H1 (cell line): ENCODE measurements at regions not wholly inside any gene's neighbourhood (a gene's known extent, or its start where the extent isn't known, plus 50 kb on each side); places are given as distances from the start of the nearest gene placed in this dataset.

ENCODE experiments used
- CTCF ChIA-PET: fragments of 300-600 bp; sonication (Branson Sonifier 250); formaldehyde crosslinking; loops from one replicate; lab custom pipeline; 2021; ENCODE audit not compliant: partially characterized antibody; lab: Charles Lee
- POLR2A ChIA-PET: fragments of 300-600 bp; sonication (Branson Sonifier 250); formaldehyde crosslinking; loops from one replicate; lab custom pipeline; 2021; ENCODE audit warnings: inconsistent platforms; ENCODE audit not compliant: partially characterized antibody; lab: Charles Lee
- DNase-seq, 2 experiments: peaks; one replicate each; pipeline versions ENCODE4 v3.0.0 to v3.0.0-alpha.2; 2010 to 2022; ENCODE audit warnings: low spot score in 2 of 2, low read depth in 1 of 2, mixed read lengths in 1 of 2
- FAIRE-seq: peaks from 2 replicates; lab custom pipeline; 2011; peaks lifted over from hg19 to GRCh38; lab: Jason Lieb, UNC
- H2AFZ ChIP-seq: 2 replicates; pipeline ENCODE4 v1.8.1; 2012; ENCODE audit warnings: low read length, inconsistent platforms
- H2AK5ac ChIP-seq: 2 replicates; pipeline ENCODE4 v1.6.1; 2013; ENCODE audit warnings: low read depth, low read length
- H2BK120ac ChIP-seq: replicated peaks from 2 replicates; pipeline ENCODE3; 2013; ENCODE audit warnings: low read depth, low read length, inconsistent platforms
- H2BK12ac ChIP-seq: 2 replicates; pipeline ENCODE4 v1.6.1; 2013; ENCODE audit warnings: low read depth, low read length
- H2BK15ac ChIP-seq: 2 replicates; pipeline ENCODE4 v1.6.1; 2013; ENCODE audit warnings: low read length
- H2BK20ac ChIP-seq: 2 replicates; pipeline ENCODE4 v1.6.1; 2013; ENCODE audit warnings: low read length
- H2BK5ac ChIP-seq: 2 replicates; pipeline ENCODE4 v1.6.1; 2013; ENCODE audit warnings: low read depth, low read length
- H3K14ac ChIP-seq: 2 replicates; pipeline ENCODE4 v1.6.1; 2013; ENCODE audit warnings: inconsistent platforms; ENCODE audit not compliant: insufficient read length
- H3K18ac ChIP-seq: 2 replicates; pipeline ENCODE4 v1.6.1; 2013; ENCODE audit warnings: low read length; ENCODE audit errors: extremely low read depth
- H3K23ac ChIP-seq: 2 replicates; pipeline ENCODE4 v1.6.1; 2013; ENCODE audit warnings: inconsistent platforms; ENCODE audit not compliant: insufficient read length
- H3K23me2 ChIP-seq: 2 replicates; pipeline ENCODE4 v1.6.1; 2013; ENCODE audit warnings: low read depth, low read length
- H3K27ac ChIP-seq: 2 replicates; pipeline ENCODE4 v1.6.1; 2011; ENCODE audit warnings: low read depth, low read length, inconsistent platforms
- H3K27me3 ChIP-seq, 4 experiments: replicated peaks in 1 of 4; 1 replicate in 1 of 4; 2 replicates in 3 of 4; pipeline versions ENCODE4 v1.6.1 to v1.8.1; 2011 to 2013; ENCODE audit warnings: low read length in 3 of 4, mild to moderate bottlenecking in 3 of 4, inconsistent platforms in 2 of 4, mixed read lengths in 2 of 4, moderate library complexity in 1 of 4; ENCODE audit not compliant: control insufficient read depth in 3 of 4, insufficient read depth in 3 of 4; ENCODE audit errors: extremely low read depth in 1 of 4
- H3K36me3 ChIP-seq, 4 experiments: 2 replicates each; pipeline versions ENCODE4 v1.6.1 to v1.8.1; 2011 to 2013; ENCODE audit warnings: mild to moderate bottlenecking in 4 of 4, low read length in 3 of 4, moderate library complexity in 2 of 4, control low read depth in 1 of 4, inconsistent platforms in 1 of 4; ENCODE audit not compliant: insufficient read depth in 4 of 4, control insufficient read depth in 2 of 4
- H3K4ac ChIP-seq: replicated peaks from 2 replicates; pipeline ENCODE3; 2013; ENCODE audit warnings: low read length, low read depth, mixed read lengths, inconsistent platforms; ENCODE audit not compliant: insufficient read length
- H3K4me1 ChIP-seq, 4 experiments: replicated peaks in 1 of 4; 1 replicate in 1 of 4; 2 replicates in 3 of 4; pipeline versions ENCODE4 v1.6.1 to v1.8.1; 2011 to 2013; ENCODE audit warnings: low read length in 3 of 4, inconsistent platforms in 2 of 4, mixed read lengths in 1 of 4; ENCODE audit not compliant: insufficient read depth in 4 of 4, control insufficient read depth in 3 of 4
- H3K4me2 ChIP-seq, 2 experiments: 2 replicates each; pipeline versions ENCODE4 v1.6.1 to v1.8.1; 2011 to 2013; ENCODE audit warnings: low read depth in 2 of 2, low read length in 2 of 2, control low read depth in 1 of 2, inconsistent platforms in 1 of 2, mild to moderate bottlenecking in 1 of 2; ENCODE audit not compliant: insufficient read depth in 1 of 2
- H3K4me3 ChIP-seq, 4 experiments: fragments of 200-600, 300-600 bp in 1 of 4; sonication (generic), shearing (Covaris generic), sonication (Bioruptor Twin) in 1 of 4; 2 replicates each; pipeline versions ENCODE4 v1.5.1 to v1.8.1; 2011 to 2016; ENCODE audit warnings: low read length in 4 of 4, low read depth in 3 of 4, control low read depth in 2 of 4, inconsistent platforms in 2 of 4, mild to moderate bottlenecking in 2 of 4, mixed read lengths in 1 of 4, moderate library complexity in 1 of 4; ENCODE audit not compliant: insufficient read depth in 2 of 4; ENCODE audit errors: extremely low read depth in 1 of 4
- H3K56ac ChIP-seq: replicated peaks from 2 replicates; pipeline ENCODE3; 2013; ENCODE audit warnings: low read depth, mild to moderate bottlenecking, mixed read lengths, low read length, inconsistent platforms; ENCODE audit not compliant: insufficient read length
- H3K79me1 ChIP-seq: 2 replicates; pipeline ENCODE4 v1.6.1; 2013; ENCODE audit warnings: low read depth, low read length, control low read depth
- H3K79me2 ChIP-seq, 2 experiments: 2 replicates each; pipeline versions ENCODE4 v1.6.1 to v1.8.1; 2012 to 2013; ENCODE audit warnings: low read length in 2 of 2, mild to moderate bottlenecking in 2 of 2, inconsistent platforms in 1 of 2; ENCODE audit not compliant: insufficient read depth in 2 of 2, control insufficient read depth in 1 of 2
- H3K9ac ChIP-seq, 4 experiments: replicated peaks in 1 of 4; 1 replicate in 1 of 4; 2 replicates in 3 of 4; pipeline versions ENCODE4 v1.6.1 to v1.8.1; 2011 to 2013; ENCODE audit warnings: low read depth in 3 of 4, low read length in 3 of 4, control low read depth in 2 of 4, mild to moderate bottlenecking in 2 of 4, moderate library complexity in 2 of 4, inconsistent platforms in 1 of 4; ENCODE audit errors: extremely low read depth in 1 of 4
- H3K9me3 ChIP-seq, 2 experiments: 2 replicates each; pipeline versions ENCODE4 v1.6.1 to v1.8.1; 2012 to 2013; ENCODE audit warnings: mild to moderate bottlenecking in 2 of 2, moderate library complexity in 2 of 2, control low read depth in 1 of 2, inconsistent platforms in 1 of 2, low read depth in 1 of 2, low read length in 1 of 2, mixed read lengths in 1 of 2; ENCODE audit not compliant: insufficient read depth in 2 of 2
- H4K20me1 ChIP-seq, 2 experiments: replicated peaks in 1 of 2; 2 replicates each; pipeline versions ENCODE3 to v1.8.1; 2011 to 2013; ENCODE audit warnings: inconsistent platforms in 2 of 2, low read length in 2 of 2, mild to moderate bottlenecking in 1 of 2; ENCODE audit not compliant: insufficient read depth in 2 of 2, control insufficient read depth in 1 of 2
- H4K5ac ChIP-seq: 2 replicates; pipeline ENCODE4 v1.6.1; 2013; ENCODE audit warnings: low read length, low read depth, mixed read lengths, inconsistent platforms; ENCODE audit not compliant: insufficient read length
- H4K8ac ChIP-seq: 2 replicates; pipeline ENCODE4 v1.8.0; 2013; ENCODE audit warnings: mild to moderate bottlenecking, moderate library complexity, low read length, inconsistent platforms; ENCODE audit not compliant: insufficient read depth; ENCODE audit errors: extremely low read depth
- H4K91ac ChIP-seq: replicated peaks from 2 replicates; pipeline ENCODE3; 2013; ENCODE audit warnings: low read length, mixed read lengths, inconsistent platforms; ENCODE audit not compliant: insufficient read length
- BCL11A ChIP-seq, 2 experiments: IDR thresholded peaks; one replicate each; pipeline ENCODE4 v1.6.1; 2011; ENCODE audit warnings: low read depth in 2 of 2, low read length in 2 of 2, mild to moderate bottlenecking in 2 of 2
- CEBPB ChIP-seq: IDR thresholded peaks from 2 replicates; pipeline ENCODE4 v1.6.1; 2012; ENCODE audit warnings: low read depth, low read length

DNA sequence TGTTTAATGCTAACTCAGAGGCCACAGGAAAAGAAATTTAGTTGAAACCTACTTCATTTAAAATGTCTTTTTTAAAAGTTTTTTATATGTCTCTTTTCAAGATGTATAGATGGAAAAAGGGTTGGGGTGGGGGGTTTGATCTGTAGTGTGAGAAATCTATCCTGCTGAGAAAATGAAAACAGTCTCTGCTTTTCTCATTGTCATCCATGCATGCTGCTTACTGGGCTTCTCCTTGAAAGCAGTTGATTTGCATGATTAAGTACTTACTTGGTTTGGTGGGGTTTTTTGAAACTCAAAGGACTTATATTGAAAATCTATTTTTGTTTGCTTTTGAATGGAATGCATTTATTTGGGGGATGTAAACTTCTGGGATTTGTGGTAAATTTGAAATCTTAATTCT lies 313.6 kb upstream of the DKK2 start:
- Histone ChIP-seq H3K36me3 (no peaks in the 10 kb centered on the region; a peak in 1 of 8 replicates), H2BK20ac (no peak overlapping the region), H3K56ac (no peak overlapping the region), H2AFZ (no peak overlapping the region), H3K4me1 (peaks cover 0 to 14% (median 8%) of the 10 kb centered on the region in 4 experiments; a peak in 4 of 7 replicates), H2BK15ac (no peak overlapping the region), H3K27ac (no peak overlapping the region; the same call in 1 of the 2 replicates), H2BK5ac (no peak overlapping the region), H2BK12ac (no peak overlapping the region), H3K4ac (no peak overlapping the region), H4K5ac (peak overlapping the region; percentile 94), H4K20me1 (no peaks in the 10 kb centered on the region), H3K4me3 (peak overlapping the region in 1 of 4 experiments; percentile 45; a peak in 2 of 8 replicates), H4K91ac (no peak overlapping the region), H4K8ac (no peak overlapping the region), H3K79me1 (no peaks in the 10 kb centered on the region), H3K23ac (no peak overlapping the region), H3K79me2 (no peaks in the 10 kb centered on the region), H3K4me2 (peak overlapping the region; percentile 38 to 56), H3K9ac (no peak overlapping the region), H3K18ac (no peak overlapping the region), H3K27me3 (no peaks in the 10 kb centered on the region), H3K14ac (no peak overlapping the region), H3K23me2 (no peaks in the 10 kb centered on the region), H2BK120ac (no peak overlapping the region), H3K9me3 (peaks cover 4 to 8% of the 10 kb centered on the region in 2 experiments), H2AK5ac (no peak overlapping the region)
- peak; percentile 48 for FAIRE-seq
- ChIA-PET CTCF (interaction anchor here (0.7 kb wide), 1 partner anchor 16 kb away, joined by 3 read pairs; no protein-coding TSS in a partner anchor), POLR2A (no interaction called here)
- no peak for DNase-seq
- no peak for TF ChIP-seq CEBPB
- peak in 1 of 2 experiments; percentile 18 for TF ChIP-seq BCL11A (IDR thresholded peaks at IDR 0.05; ENCODE audit: low read depth in 2 of 2, low read length in 2 of 2)
